OCI-LY7 (cell line): ENCODE measurements at regions not wholly inside any gene's neighbourhood (a gene's known extent, or its start where the extent isn't known, plus 50 kb on each side); places are given as distances from the start of the nearest gene placed in this dataset.

Source experiments
- BruUV-seq: library from RNA; stranded (reverse); fragments of 400-500 nt; replicated peaks from 2 replicates; lab custom pipeline; 2021; lab: Mats Ljungman, UMichigan
- CTCF ChIA-PET: fragments of 300-600 bp; sonication (Branson Sonifier 250); formaldehyde crosslinking; loops from one replicate; lab custom pipeline; 2022; ENCODE audit warnings: antibody characterized with exemption; ENCODE audit not compliant: unreplicated experiment; lab: Charles Lee
- POLR2A ChIA-PET: fragments of 300-600 bp; sonication (Branson Sonifier 250); formaldehyde crosslinking; loops from one replicate; lab custom pipeline; 2022; ENCODE audit warnings: antibody characterized with exemption; lab: Charles Lee
- DNase-seq: peaks from one replicate; pipeline ENCODE4 v3.0.0-alpha.2; 2015; ENCODE audit warnings: low spot score
- H2AFZ ChIP-seq: fragments of 200-600 bp; sonication (generic), shearing (Covaris generic); 2 replicates; pipeline ENCODE4 v1.6.1; 2014; ENCODE audit warnings: mild to moderate bottlenecking, antibody characterized with exemption, low read length, moderate library complexity
- H3K27ac ChIP-seq: fragments of 200-600 bp; sonication (generic); 2 replicates; pipeline ENCODE4 v1.5.1; 2014; ENCODE audit warnings: mixed run types, low read depth, mild to moderate bottlenecking, moderate library complexity, low read length, inconsistent platforms; ENCODE audit not compliant: poor library complexity, severe bottlenecking
- H3K36me3 ChIP-seq: fragments of 200-600 bp; sonication (generic); 2 replicates; pipeline ENCODE4 v1.6.1; 2014; ENCODE audit warnings: mild to moderate bottlenecking, antibody characterized with exemption, low read length, moderate library complexity, mixed read lengths; ENCODE audit not compliant: insufficient read depth
- H3K4me1 ChIP-seq: fragments of 200-600 bp; sonication (generic); 2 replicates; pipeline ENCODE4 v1.5.1; 2014; ENCODE audit warnings: mild to moderate bottlenecking, low read length; ENCODE audit not compliant: insufficient read depth, poor library complexity, severe bottlenecking
- H3K4me2 ChIP-seq: fragments of 200-600 bp; sonication (generic); 2 replicates; pipeline ENCODE4 v1.6.1; 2014; ENCODE audit warnings: mild to moderate bottlenecking, low read length
- H3K4me3 ChIP-seq: fragments of 200-600 bp; sonication (generic); 2 replicates; pipeline ENCODE4 v1.5.1; 2014; ENCODE audit warnings: mild to moderate bottlenecking, low read depth, low read length; ENCODE audit not compliant: poor library complexity, severe bottlenecking
- H3K79me2 ChIP-seq: fragments of 200-600 bp; sonication (generic); 2 replicates; pipeline ENCODE4 v1.6.1; 2016; ENCODE audit warnings: low read depth, mild to moderate bottlenecking, low read length, moderate library complexity, mixed read lengths; ENCODE audit not compliant: insufficient read depth
- H3K9me2 ChIP-seq: fragments of 200-600 bp; sonication (generic); 2 replicates; pipeline ENCODE4 v1.6.1; 2016; ENCODE audit warnings: mild to moderate bottlenecking, low read length, mixed read lengths; ENCODE audit not compliant: insufficient read depth
- H3K9me3 ChIP-seq: fragments of 200-600 bp; sonication (generic); 2 replicates; pipeline ENCODE4 v1.6.1; 2014; ENCODE audit warnings: mild to moderate bottlenecking, mixed run types, low read length, mixed read lengths
- H4K20me1 ChIP-seq: fragments of 200-600 bp; sonication (generic); 2 replicates; pipeline ENCODE4 v1.6.1; 2014; ENCODE audit warnings: mild to moderate bottlenecking, antibody characterized with exemption, low read length, moderate library complexity, mixed read lengths; ENCODE audit not compliant: insufficient read depth
- CTCF ChIP-seq: fragments of 200-600 bp; sonication (generic); conservative IDR thresholded peaks from 2 replicates; pipeline ENCODE4 v1.5.1; 2014; ENCODE audit warnings: mild to moderate bottlenecking, antibody characterized with exemption, low read length, moderate library complexity, mixed read lengths
- EZH2phosphoT487 ChIP-seq: fragments of 200-600 bp; sonication (generic); IDR thresholded peaks from 2 replicates; pipeline ENCODE4 v1.6.1; 2018; ENCODE audit warnings: low read depth, borderline replicate concordance, mild to moderate bottlenecking, mixed run types, antibody characterized with exemption, low read length, moderate library complexity, mixed read lengths
- intact Hi-C: fragments of 100-400 bp; cut with micrococcal nuclease; formaldehyde crosslinking; loops from one replicate; pipeline ENCODE4 v1.10.0; 2022; ENCODE audit not compliant: unreplicated experiment

- CTCF ChIA-PET: no interaction called here
- Histone ChIP-seq H3K4me1 (no peaks in the 10 kb centered on the region), H3K36me3 (no peaks in the 10 kb centered on the region), H4K20me1 (no peaks in the 10 kb centered on the region), H3K9me2 (no peaks in the 10 kb centered on the region), H2AFZ (no peak overlapping the region), H3K9me3 (no peaks in the 10 kb centered on the region), H3K27ac (no peak overlapping the region), H3K79me2 (no peaks in the 10 kb centered on the region), H3K4me3 (no peak overlapping the region), H3K4me2 (no peak overlapping the region)
- no peak for DNase-seq
- POLR2A ChIA-PET: no interaction called here
- intact Hi-C loops: no loop called here
- TF ChIP-seq CTCF (no peak), EZH2phosphoT487 (no peak)
- no TSS peak for BruUV-seq
These were observed 230.6 kb upstream of the CD180 start for GRCh38 chr5:67426961-67427849.

GRCh38 chr5:67425514-67425913 lies 228.9 kb upstream of the CD180 start:
- Histone ChIP-seq H3K4me3 (no peak overlapping the region), H3K9me3 (no peaks in the 10 kb centered on the region), H2AFZ (no peak overlapping the region), H3K36me3 (no peaks in the 10 kb centered on the region), H3K4me2 (no peak overlapping the region), H3K4me1 (no peaks in the 10 kb centered on the region), H3K27ac (no peak overlapping the region), H3K79me2 (no peaks in the 10 kb centered on the region), H3K9me2 (no peaks in the 10 kb centered on the region), H4K20me1 (no peaks in the 10 kb centered on the region)
- intact Hi-C loops: no loop called here
- DNase-seq: no peak
- no peak for TF ChIP-seq CTCF
- TF ChIP-seq EZH2phosphoT487: no peak
- CTCF ChIA-PET: interaction anchor here (1.0 kb wide), 1 partner anchor 31 kb away, joined by 4 read pairs; no protein-coding TSS in a partner anchor
- POLR2A ChIA-PET: no interaction called here
- no TSS peak for BruUV-seq

GRCh38 chr5:67417839-67418238 lies 221.2 kb upstream of the CD180 start:
- BruUV-seq: no TSS peak
- Histone ChIP-seq H3K9me3 (no peaks in the 10 kb centered on the region), H3K36me3 (no peaks in the 10 kb centered on the region), H3K4me1 (no peaks in the 10 kb centered on the region), H4K20me1 (no peaks in the 10 kb centered on the region), H3K9me2 (no peaks in the 10 kb centered on the region), H3K79me2 (no peaks in the 10 kb centered on the region), H3K4me3 (no peak overlapping the region), H3K4me2 (no peak overlapping the region), H2AFZ (no peak overlapping the region), H3K27ac (no peak overlapping the region)
- POLR2A ChIA-PET: no interaction called here
- intact Hi-C loops: no loop called here
- DNase-seq: no peak
- CTCF ChIA-PET: no interaction called here
- no peak for TF ChIP-seq EZH2phosphoT487
- TF ChIP-seq CTCF: no peak
